ENCODE measurements at regions not wholly inside any gene's neighbourhood (a gene's known extent, or its start where the extent isn't known, plus 50 kb on each side); places are given as distances from the start of the nearest gene placed in this dataset.

DNA sequence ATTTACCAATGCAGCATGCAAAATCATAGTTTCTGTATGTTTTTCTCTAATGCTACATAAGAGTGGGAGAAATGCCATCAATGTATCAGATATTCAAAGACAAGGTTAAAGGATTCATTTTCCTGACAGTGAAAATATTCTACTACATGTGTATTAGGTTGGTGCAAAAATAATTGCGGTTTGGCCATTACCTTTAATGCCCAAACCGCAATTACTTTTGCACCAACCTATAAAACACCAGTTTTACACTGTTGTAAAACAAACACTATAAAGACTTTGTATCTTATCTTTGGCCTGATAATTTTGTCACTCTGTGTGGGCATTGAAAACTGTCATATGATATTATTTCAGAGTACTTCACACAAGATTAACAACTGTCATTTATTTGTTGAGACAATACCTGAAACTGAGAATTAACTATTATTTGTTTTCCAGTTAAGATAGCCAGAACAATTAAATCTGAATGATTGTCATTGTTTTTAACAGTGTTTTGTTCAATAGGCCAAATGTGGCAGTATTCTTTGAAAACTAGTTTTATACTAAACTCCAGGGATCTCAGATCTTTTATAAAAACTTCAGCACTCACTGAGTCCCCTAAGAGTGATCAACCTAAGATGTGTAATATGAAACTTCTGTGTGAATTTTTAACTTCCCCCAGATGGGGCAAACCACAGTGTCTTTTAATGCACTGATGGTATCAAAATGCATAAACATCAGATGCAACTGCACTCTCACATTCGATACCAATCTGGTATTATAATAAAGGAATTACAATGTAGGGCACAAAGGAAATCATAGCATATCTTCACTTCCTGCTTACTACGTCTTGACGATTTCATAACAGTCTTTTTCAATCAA is 53.8 kb upstream of the FBN2 start:
- no peak overlapping the region for H3K4me3 ChIP-seq (ENCODE audit: low read length)
- peak; percentile 2 for DNase-seq (ENCODE audit: low read depth, low spot score)

DNA sequence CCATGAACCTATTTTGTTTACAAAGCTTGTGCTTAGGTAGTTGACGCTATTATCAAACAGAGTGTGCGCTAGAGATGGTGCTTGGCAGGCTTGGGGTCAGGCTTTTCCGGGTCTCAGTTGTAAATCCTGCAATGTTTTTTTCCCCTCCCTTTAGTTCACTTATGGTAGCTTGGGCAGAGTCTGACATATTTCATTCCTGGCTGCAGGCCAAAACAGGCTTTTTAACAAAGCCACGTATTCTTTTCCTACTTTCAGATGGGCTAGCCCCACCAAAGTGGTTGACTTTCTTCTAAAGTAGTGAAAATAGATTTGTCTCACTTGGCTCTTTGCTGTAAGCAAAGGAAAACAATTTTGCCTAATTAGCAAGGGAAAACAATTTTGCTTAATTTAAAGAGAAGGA is 58.0 kb upstream of the FBN2 start:
- H3K4me3 ChIP-seq (ENCODE audit: low read length): no peak overlapping the region
- DNase-seq (ENCODE audit: low read depth, low spot score): no peak

DNA sequence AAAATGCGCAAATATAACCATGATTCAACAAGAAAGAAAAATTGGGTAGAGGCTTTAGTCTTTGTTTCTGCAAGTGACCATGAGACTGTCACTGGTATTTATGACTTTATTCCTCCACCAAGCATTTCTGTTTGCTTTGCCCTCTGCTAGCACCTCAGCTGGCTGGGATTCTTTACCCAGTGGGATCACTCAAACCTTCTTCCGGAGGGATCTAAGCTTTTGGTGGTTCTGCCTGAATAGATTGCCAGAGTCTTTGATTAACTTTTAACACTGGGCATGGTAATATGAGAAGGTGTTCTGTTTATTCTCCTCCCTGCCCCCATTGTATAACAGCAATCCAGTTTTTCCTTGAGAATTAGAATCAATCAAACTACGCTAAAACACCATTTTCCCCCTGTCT is 59.1 kb upstream of the FBN2 start:
- H3K4me3 ChIP-seq (ENCODE audit: low read length): no peak overlapping the region
- no peak for DNase-seq (ENCODE audit: low read depth, low spot score)

DNA sequence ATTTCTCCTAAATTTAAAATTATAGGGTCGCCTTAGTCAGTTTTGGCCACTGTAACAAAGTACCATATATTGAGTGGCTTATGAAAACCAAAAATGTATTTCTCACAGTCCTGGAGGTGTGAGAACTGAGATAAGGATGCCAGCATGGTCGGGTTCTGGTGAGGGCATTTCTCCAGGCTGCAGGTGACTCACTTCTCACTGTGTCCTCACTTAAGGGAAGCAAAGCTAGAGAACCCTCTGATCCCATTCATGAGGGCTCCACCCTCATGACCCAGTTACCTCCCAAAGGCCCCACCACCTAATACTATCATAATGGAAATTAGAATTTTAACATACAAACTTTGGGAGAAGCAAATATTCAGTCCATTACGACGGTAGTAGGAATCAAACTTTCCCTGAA is 75.1 kb upstream of the FBN2 start:
- H3K4me3 ChIP-seq (ENCODE audit: low read length): no peak overlapping the region
- DNase-seq (ENCODE audit: low read depth, low spot score): no peak

DNA sequence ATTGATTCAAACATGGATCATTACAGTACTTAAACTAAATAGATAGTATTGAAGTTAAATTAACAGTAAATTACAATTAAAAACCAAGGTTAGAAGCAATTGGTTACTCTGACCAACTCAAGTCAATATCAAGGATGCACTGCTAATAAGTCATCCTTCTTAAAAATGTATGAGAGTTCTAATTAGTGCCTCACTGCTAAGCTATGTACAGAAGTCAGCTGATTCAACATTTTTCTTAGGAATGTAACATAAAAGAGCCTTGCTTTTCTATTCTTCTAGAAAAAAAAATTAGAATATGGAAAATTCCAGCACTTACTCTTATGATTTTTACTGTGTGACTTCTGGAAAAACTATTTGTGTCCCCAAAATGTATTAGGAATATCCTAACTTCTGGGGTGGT is 75.7 kb upstream of the FBN2 start:
- no peak for DNase-seq (ENCODE audit: low read depth, low spot score)
- no peak overlapping the region for H3K4me3 ChIP-seq (ENCODE audit: low read length)

DNA sequence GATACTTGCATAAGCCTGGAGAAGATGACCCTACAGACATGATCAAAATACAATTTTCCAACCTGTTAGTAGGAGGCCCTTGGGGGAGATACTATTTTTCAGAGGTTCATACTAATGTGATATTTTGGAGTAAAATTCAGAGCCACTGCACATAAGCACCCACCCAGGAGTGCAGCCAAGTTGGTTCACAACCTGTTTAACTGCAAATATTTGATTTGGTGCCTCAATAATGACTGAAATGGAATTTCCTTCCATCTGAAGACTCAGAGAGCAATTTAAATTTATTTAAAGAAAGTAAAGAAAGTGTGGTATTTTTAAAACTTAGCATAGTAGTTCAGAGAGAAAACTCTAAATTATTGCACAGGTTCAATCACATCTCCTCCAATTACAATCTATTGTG is 77.5 kb upstream of the FBN2 start:
- H3K4me3 ChIP-seq (ENCODE audit: low read length): no peak overlapping the region
- no peak for DNase-seq (ENCODE audit: low read depth, low spot score)

DNA sequence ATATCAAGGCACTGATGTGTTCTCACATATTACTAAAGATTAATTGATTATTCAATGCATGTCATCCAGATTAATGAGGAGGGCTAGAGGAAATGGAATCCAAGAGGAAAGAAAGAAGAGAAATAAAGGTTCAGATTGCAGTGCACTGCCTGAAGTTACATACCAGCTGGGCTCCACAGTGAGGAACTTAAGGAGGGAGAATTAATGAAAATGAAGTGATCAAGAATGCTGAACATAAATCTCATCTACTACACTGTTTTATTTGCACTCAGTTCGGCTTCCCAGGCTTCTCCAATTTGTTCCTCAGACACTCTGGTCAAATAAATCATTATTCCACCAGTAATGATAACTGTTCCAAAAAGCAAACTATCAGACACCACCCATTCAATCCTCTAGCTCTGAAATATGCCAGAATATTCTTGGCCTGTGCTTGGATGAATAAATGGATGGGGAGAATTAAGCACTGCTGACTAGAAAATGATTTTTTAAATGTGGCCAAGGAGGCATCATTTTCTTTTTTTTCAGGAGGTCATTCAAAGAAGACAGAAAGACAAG is 88.6 kb upstream of the FBN2 start:
- H3K4me3 ChIP-seq (ENCODE audit: low read length): no peak overlapping the region
- no peak for DNase-seq (ENCODE audit: low read depth, low spot score)

DNA sequence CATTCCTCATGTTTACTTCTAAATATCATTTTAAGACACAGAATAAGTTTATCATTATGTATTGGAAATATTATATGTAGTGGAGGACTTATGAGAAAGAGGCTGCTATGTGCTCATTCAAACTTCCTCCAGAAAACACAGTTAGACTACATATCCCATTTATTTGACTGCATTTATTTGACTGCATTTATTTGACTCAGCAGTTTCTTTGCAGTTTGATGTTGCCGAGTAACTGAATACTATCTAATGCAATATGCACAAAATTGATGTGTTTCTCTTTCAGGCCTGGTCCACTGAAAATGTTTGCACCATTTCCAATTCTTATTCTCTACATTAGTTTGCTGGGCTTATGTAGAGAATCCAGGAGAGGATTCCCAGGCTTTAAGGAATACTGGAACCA is 89.9 kb upstream of the FBN2 start:
- H3K4me3 ChIP-seq (ENCODE audit: low read length): no peak overlapping the region
- DNase-seq (ENCODE audit: low read depth, low spot score): no peak

DNA sequence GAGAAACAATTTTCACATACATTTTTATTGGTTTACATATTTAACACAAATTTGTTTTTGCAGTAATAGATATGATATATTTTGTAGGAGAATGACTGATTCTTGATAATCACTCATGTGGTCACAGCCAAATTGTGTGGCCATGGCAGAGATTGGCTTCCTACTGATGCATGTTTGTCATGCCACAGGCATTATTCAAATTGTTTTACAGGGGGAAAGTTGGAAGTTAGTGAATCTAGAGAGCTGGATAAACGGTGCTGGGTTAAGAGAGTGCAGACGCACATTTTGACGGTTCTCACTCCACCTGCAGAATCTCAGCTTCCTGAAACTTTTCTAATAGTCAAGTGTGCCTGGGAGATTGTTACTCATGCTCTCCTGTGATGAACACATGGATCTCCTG is 91.1 kb upstream of the FBN2 start:
- no peak overlapping the region for H3K4me3 ChIP-seq (ENCODE audit: low read length)
- no peak for DNase-seq (ENCODE audit: low read depth, low spot score)

DNA sequence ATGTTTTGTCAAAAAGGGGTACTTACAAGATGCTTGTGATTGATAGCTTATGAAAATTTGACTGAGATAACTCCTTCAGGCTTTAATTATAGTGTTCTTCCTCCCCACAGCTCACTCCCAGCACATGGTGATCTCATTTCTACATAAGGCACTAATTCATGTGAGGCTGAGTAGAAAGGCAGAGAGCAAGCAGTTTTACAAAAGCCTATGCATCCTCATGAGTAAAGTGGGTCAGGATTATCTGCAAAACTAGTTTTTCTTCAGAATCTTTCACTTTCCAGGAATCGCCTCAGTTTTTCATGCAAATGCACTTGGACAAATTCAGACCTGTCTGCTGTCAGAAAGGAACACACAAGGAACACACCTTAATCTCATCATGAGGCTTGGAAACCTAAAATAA is 92.1 kb upstream of the FBN2 start:
- no peak overlapping the region for H3K4me3 ChIP-seq (ENCODE audit: low read length)
- DNase-seq (ENCODE audit: low read depth, low spot score): no peak

DNA sequence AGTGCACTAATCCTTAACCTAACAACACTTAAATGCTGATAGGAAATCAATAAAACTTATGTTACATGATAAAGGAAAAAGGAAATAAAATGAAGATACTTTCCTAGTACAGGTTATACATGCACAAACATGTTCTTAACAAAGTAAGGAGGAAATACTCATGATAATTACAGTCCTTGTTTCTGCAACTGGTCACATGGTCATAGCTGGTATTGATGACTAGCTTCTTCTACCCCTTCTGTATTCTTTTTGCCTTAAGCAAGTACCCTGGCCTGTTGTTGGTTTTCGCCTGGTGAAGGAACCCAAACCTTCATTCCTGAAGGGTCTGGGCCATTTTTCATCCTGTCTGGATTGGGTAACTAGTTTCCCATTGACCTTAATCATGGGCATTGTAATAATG is 93.7 kb upstream of the FBN2 start:
- H3K4me3 ChIP-seq (ENCODE audit: low read length): no peak overlapping the region
- no peak for DNase-seq (ENCODE audit: low read depth, low spot score)

DNA sequence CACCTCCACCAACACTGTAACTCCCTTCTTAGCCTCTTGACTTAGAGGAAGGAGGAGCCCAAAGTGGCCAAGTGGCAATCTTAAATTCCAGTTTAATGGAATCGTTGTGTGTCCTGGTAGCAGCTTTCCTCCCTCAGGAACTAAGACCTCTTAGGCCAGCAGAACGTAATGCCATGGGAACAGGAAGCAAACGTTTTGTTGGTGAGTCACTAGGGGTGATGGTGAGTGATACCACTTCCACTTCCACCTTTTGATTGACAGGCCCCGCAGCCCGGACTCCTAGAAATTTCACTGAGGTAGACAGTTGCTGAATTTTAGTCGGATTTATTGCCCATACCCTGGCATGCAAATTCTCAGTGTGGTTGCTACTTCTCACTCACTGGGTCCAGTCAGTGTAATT is 94.2 kb upstream of the FBN2 start:
- DNase-seq (ENCODE audit: low read depth, low spot score): no peak
- H3K4me3 ChIP-seq (ENCODE audit: low read length): no peak overlapping the region

DNA sequence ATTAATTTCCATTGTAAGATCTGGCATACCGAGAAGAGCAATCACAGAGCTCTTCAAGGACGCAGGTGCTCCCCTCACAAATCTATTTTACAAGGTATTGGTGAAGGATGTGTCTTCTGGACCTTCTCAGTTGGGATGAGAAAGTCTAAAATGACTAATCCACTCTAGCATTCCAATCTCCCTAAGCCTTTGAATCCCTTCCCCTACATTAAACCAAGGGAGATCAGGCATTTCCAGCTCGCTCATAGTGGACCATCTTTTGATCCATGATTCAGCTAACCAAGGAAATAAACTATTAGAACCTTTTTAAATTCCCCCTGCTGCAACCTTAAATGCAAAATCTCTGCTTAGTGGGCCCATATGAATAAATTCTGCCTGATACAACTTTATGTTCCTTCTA is 95.9 kb upstream of the FBN2 start:
- H3K4me3 ChIP-seq (ENCODE audit: low read length): no peak overlapping the region
- no peak for DNase-seq (ENCODE audit: low read depth, low spot score)

DNA sequence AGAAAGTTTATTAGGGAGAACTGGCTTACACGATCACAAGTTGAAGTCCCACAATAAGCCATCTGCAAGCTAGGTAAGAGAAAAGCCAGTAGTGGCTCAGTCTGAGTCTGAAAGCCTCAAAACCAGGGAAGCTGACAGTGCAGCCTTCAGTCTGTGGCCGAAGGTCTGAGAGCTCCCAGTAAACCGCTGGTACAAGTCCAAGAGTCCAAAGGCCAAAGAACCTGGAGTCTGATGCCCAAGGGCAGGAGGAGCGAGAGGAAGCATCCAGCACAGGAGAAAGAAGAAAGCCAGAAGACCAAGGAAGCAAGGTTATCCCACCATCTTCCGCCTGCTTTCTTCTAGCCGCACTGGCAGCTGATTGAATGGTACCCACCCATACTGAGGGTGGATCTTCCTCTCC is 97.3 kb upstream of the FBN2 start:
- no peak overlapping the region for H3K4me3 ChIP-seq (ENCODE audit: low read length)
- DNase-seq (ENCODE audit: low read depth, low spot score): no peak

DNA sequence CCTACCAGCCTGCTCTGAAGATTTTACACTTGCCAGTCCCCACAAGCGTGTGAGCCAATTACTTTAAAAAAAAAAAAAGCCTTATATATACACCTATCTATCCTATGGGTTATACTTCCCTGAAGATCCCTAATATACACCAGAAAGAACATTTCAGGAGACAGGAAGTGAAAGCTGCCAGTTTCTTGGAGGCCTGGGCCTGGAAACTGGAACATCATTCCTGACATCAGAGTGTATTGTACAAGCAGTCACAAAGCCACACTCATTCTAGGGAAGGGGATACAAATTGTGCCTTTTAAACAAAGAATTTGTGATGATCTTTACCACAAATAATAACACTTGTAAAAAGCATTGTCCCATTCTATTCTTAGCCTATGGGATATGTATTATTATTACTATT is 98.3 kb upstream of the FBN2 start:
- H3K4me3 ChIP-seq (ENCODE audit: low read length): no peak overlapping the region
- no peak for DNase-seq (ENCODE audit: low read depth, low spot score)

DNA sequence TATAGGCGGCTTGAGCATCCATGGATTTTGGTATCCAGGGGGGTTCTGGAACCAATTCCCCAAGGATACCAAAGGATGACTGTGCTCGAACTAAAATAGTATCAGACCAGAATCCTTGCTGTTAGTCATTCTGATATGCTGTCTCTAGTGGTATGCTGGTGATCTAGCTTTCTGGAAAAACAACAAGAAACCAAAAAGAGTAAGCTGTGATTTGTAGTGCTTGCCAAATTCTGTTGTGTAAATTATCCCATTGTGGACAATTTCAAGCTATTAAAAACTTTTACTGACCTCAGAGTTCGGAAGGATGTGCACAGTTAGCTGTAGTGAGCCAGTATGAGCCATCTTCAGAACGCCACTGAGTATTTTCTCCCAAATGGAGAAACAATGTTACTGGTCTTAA is 99.0 kb upstream of the FBN2 start:
- no peak overlapping the region for H3K4me3 ChIP-seq (ENCODE audit: low read length)
- DNase-seq (ENCODE audit: low read depth, low spot score): no peak

DNA sequence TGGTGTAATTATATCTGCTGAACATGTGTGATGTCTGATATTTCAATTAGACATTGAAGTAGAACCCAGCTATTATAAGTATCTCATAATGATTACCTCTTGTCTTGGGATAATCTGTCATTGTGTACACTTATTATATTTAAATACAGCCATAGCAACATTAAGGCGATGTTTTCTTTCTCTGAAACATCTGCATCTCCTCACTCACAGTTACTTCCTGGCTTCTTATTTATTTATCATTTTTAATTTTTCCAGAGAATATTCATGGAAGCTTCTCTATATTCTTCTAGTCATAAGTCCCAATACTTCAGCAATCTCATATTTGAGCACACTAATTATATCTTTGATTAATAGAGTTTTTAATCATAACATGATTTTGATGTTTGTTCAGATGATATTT is 103.8 kb upstream of the FBN2 start:
- no peak for DNase-seq (ENCODE audit: low read depth, low spot score)

DNA sequence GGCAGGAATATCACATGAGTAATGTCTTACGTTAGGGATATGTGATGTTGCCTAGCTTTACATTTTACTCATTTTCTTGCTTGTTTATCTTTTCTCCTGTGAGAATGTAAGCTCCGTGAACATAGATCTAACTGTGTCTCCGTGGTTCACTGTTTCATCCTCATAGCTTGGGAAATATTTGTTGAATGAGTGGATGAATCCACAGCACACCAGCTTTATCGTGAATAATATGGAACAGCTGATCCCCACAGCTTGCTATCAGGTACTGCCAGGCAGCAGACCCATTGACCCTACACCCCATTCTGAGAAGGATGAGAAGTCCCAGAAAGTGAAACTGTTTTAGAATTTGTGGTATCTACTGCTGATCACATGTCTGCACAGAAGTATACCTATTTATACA is 106.8 kb upstream of the FBN2 start:
- H3K4me3 ChIP-seq (ENCODE audit: low read length): no peak overlapping the region
- no peak for DNase-seq (ENCODE audit: low read depth, low spot score)

More for the DNA sequence above, 103.8 kb upstream of the FBN2 start:
- H3K4me3 ChIP-seq (ENCODE audit: low read length): no peak overlapping the region

DNA sequence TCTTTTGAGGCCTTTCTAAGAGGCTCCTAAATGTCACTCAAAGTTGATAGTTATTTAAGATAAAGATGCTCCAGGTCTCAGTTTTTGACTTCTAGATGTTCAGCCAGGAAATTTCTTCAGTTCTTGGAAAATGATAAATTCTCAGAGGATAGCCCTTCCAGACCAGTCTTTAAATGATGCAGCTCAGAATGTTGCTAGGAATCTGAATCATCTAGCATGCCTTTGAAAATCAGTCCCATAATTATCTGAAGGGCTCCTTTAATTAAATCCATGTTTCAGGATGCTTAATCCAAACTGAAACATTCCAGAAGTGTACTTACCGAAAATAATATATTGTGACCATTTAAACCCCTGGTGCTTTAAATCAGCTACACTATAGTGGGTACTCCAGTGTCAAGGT is 107.5 kb upstream of the FBN2 start:
- no peak for DNase-seq (ENCODE audit: low read depth, low spot score)
- no peak overlapping the region for H3K4me3 ChIP-seq (ENCODE audit: low read length)

DNA sequence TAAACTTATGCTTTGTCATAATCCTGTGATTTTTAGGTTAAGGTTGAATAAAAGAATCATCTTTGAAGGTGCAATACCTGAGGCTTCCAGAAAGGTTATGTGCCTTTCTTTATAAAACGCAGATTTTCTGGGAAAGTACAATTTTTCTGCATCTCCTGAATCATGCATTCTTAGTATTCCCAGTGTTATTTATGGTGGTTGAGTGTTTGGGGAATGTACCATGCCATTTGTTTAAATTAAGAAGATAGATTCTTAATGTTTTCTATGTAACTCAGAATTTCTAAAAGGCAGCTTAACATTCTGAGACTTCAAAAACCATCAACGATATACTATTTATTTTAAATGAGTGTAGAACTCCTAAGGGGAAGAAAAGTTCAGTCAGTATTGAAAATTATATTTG is 108.1 kb upstream of the FBN2 start:
- no peak for DNase-seq (ENCODE audit: low read depth, low spot score)

DNA sequence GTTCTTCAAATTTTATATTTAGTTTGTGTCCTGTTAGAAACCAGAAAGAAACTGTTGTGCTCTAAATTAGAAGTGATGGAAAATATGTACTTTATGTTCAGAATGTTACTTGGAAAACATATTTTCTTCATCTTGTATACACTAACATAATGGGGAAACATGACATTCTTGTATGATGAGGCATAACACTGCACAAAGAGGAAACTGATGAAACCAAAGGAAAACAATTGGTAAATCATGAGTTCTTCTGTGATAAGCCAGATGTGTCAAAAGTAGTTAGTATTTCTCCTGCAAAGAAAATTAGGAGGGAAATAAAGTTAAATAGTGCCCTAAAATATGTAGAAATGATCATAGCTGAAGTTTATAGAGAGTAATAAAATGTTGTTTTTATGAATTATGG is 111.1 kb upstream of the FBN2 start:
- no peak overlapping the region for H3K4me3 ChIP-seq (ENCODE audit: low read length)
- no peak for DNase-seq (ENCODE audit: low read depth, low spot score)

More for the DNA sequence above, 108.1 kb upstream of the FBN2 start:
- H3K4me3 ChIP-seq (ENCODE audit: low read length): no peak overlapping the region
